GM06990 (cell line): ENCODE measurements at regions not wholly inside any gene's neighbourhood (a gene's known extent, or its start where the extent isn't known, plus 50 kb on each side); places are given as distances from the start of the nearest gene placed in this dataset.

Source experiments
- DNase-seq: peaks from one replicate; pipeline ENCODE4 v3.0.0-alpha.2; 2011; ENCODE audit not compliant: insufficient read length; ENCODE audit errors: extremely low read depth
- H3K27me3 ChIP-seq: replicated peaks from 2 replicates; pipeline ENCODE4 v1.6.0; 2011; ENCODE audit warnings: low read length; ENCODE audit not compliant: control insufficient read depth, insufficient read depth
- H3K36me3 ChIP-seq: 2 replicates; pipeline ENCODE4 v1.5.1; 2011; ENCODE audit warnings: low read length; ENCODE audit not compliant: control insufficient read depth, insufficient read depth
- H3K4me3 ChIP-seq: replicated peaks from 2 replicates; pipeline ENCODE4 v1.5.1; 2011; ENCODE audit warnings: low read depth, mild to moderate bottlenecking, control low read depth, low read length
- CTCF ChIP-seq: IDR thresholded peaks from 2 replicates; pipeline ENCODE4 v1.5.1; 2011; ENCODE audit warnings: low read length, control low read depth, mild to moderate bottlenecking, inconsistent platforms; ENCODE audit not compliant: insufficient read depth, poor library complexity, severe bottlenecking

- H3K4me3 ChIP-seq = no peak overlapping the region
- no peaks in the 10 kb centered on the region for H3K36me3 ChIP-seq
- no peak for DNase-seq
- no peaks in the 10 kb centered on the region for H3K27me3 ChIP-seq
- TF ChIP-seq CTCF = no peak
Measured at GRCh38 chr1:58905628-58906221, 121.9 kb upstream of the JUN start.

GRCh38 chr1:58907398-58907797, 123.6 kb upstream of the JUN start:
- no peak for DNase-seq
- Histone ChIP-seq H3K36me3 (no peaks in the 10 kb centered on the region), H3K4me3 (no peak overlapping the region), H3K27me3 (no peaks in the 10 kb centered on the region)
- no peak for TF ChIP-seq CTCF

GRCh38 chr1:58908561-58909560, 125.0 kb upstream of the JUN start:
- Histone ChIP-seq H3K36me3 (no peaks in the 10 kb centered on the region), H3K27me3 (no peaks in the 10 kb centered on the region), H3K4me3 (no peak overlapping the region)
- TF ChIP-seq CTCF = no peak
- DNase-seq = no peak

- Histone ChIP-seq H3K36me3 (no peaks in the 10 kb centered on the region), H3K27me3 (no peaks in the 10 kb centered on the region), H3K4me3 (no peak overlapping the region)
- no peak for TF ChIP-seq CTCF
- DNase-seq = no peak
Measured at GRCh38 chr1:58909914-58910681, 126.3 kb upstream of the JUN start.

- Histone ChIP-seq H3K4me3 (no peak overlapping the region), H3K36me3 (no peaks in the 10 kb centered on the region), H3K27me3 (no peaks in the 10 kb centered on the region)
- no peak for TF ChIP-seq CTCF
- DNase-seq = no peak
Measured at GRCh38 chr1:58911841-58912499, 128.1 kb upstream of the JUN start.
